ENCODE measurements at regions not wholly inside any gene's neighbourhood (a gene's known extent, or its start where the extent isn't known, plus 50 kb on each side); places are given as distances from the start of the nearest gene placed in this dataset.

- TF ChIP-seq CTCF (tag by site-specific recombination; IDR thresholded peaks at IDR 0.05) (no peak), PRDM1 (tag by site-specific recombination; IDR thresholded peaks at IDR 0.05) (no peak), ZNF529 (tag by site-specific recombination; IDR thresholded peaks at IDR 0.05; ENCODE audit: insufficient replicate concordance) (no peak), PRDM10 (tag by site-specific recombination; IDR thresholded peaks at IDR 0.05) (no peak), ZNF211 (tag by site-specific recombination; IDR thresholded peaks at IDR 0.05; ENCODE audit: low read depth) (no peak), REST (tag by site-specific recombination; IDR thresholded peaks at IDR 0.05) (no peak), ZNF155 (tag by site-specific recombination; IDR thresholded peaks at IDR 0.05) (no peak), ZFP41 (tag by site-specific recombination; IDR thresholded peaks at IDR 0.05; ENCODE audit: borderline replicate concordance) (no peak), ZNF302 (tag by site-specific recombination; IDR thresholded peaks at IDR 0.05; ENCODE audit: low read depth) (no peak), ZBTB7A (tag by site-specific recombination; IDR thresholded peaks at IDR 0.05; ENCODE audit: low read depth) (no peak)
Observed at GRCh38 chr13:59532405-59532804, 631.3 kb downstream of the DIAPH3 start.

Data from HEK293 (cell line).